ENCODE measurements at regions not wholly inside any gene's neighbourhood (a gene's known extent, or its start where the extent isn't known, plus 50 kb on each side); places are given as distances from the start of the nearest gene placed in this dataset.
"Not testable (repeated sequence)": the region's sequence is repeated elsewhere in the genome, so short reads cannot be mapped to it uniquely, and the experiment has no call there.

GRCh38 chr5:114148728-114149127 is 213.1 kb upstream of the KCNN2 start:
- TF ChIP-seq EZH2 (IDR thresholded peaks at IDR 0.05; ENCODE audit: borderline replicate concordance, insufficient read depth, low read depth, low read length, poor library complexity, severe bottlenecking); CTCF (IDR thresholded peaks at IDR 0.05): not testable (repeated sequence)

Measured in B cell (primary cell).